HepG2 (cell line): ENCODE measurements at regions not wholly inside any gene's neighbourhood (a gene's known extent, or its start where the extent isn't known, plus 50 kb on each side); places are given as distances from the start of the nearest gene placed in this dataset.

Experiments
- ATAC-seq: fragments of 200-7000 bp; cut with Tn5 transposase; 3 replicates; pipeline ENCODE4 v1.9.1; 2020; ENCODE audit warnings: mild to moderate bottlenecking, moderate library complexity
- BruUV-seq: library from RNA; stranded (reverse); fragments of 400-500 nt; replicated peaks from 2 replicates; lab custom pipeline; 2021; lab: Mats Ljungman, UMichigan
- CTCF ChIA-PET: fragments of 300-600 bp; formaldehyde crosslinking; extraction: SDS; loops from one replicate; lab custom pipeline; 2021; ENCODE audit warnings: low total read pairs, inconsistent platforms, low intra/inter-chr PET ratio; lab: Yijun Ruan, JAX
- POLR2A ChIA-PET: fragments of 350-600 bp; sonication (Branson Sonifier 250); formaldehyde crosslinking; loops from one replicate; lab custom pipeline; 2020; ENCODE audit warnings: antibody characterized with exemption, inconsistent platforms; lab: Yijun Ruan, JAX
- DNase-seq: peaks from one replicate; pipeline ENCODE4 v3.0.0-alpha.2; 2015; ENCODE audit warnings: low spot score
- FAIRE-seq: peaks from 3 replicates; lab custom pipeline; 2011; peaks lifted over from hg19 to GRCh38; lab: Jason Lieb, UNC
- H2AFZ ChIP-seq: one replicate; pipeline ENCODE4 v1.6.1; 2011; ENCODE audit warnings: low read length, inconsistent platforms
- H3K27ac ChIP-seq: fragments of 300-600 bp; 3 replicates; pipeline ENCODE4 v1.8.0; 2011; ENCODE audit warnings: mixed run types, mild to moderate bottlenecking, mixed read lengths, low read length, inconsistent platforms; ENCODE audit not compliant: insufficient read depth; ENCODE audit errors: extremely low read length
- H3K27me3 ChIP-seq, 2 experiments: fragments of 200-600 bp in 1 of 2; 2 replicates in 1 of 2; 3 replicates in 1 of 2; pipeline versions ENCODE4 v1.6.0 to v1.8.0; 2011; ENCODE audit warnings: low read length in 2 of 2, mild to moderate bottlenecking in 2 of 2, moderate library complexity in 2 of 2, inconsistent platforms in 1 of 2; ENCODE audit not compliant: insufficient read depth in 2 of 2, control insufficient read depth in 1 of 2
- H3K36me3 ChIP-seq, 2 experiments: fragments of 200-600 bp in 1 of 2; replicated peaks in 1 of 2; 2 replicates in 1 of 2; 3 replicates in 1 of 2; pipeline versions ENCODE4 v1.5.1 to v1.8.0; 2011; ENCODE audit warnings: low read length in 2 of 2, inconsistent platforms in 1 of 2; ENCODE audit not compliant: insufficient read depth in 2 of 2, control insufficient read depth in 1 of 2
- H3K4me1 ChIP-seq: 2 replicates; pipeline ENCODE4 v1.5.1; 2012; ENCODE audit warnings: low read length, inconsistent platforms; ENCODE audit not compliant: insufficient read depth
- H3K4me2 ChIP-seq: 2 replicates; pipeline ENCODE4 v1.6.0; 2011; ENCODE audit warnings: low read depth, low read length, inconsistent platforms
- H3K4me3 ChIP-seq, 3 experiments: fragments of 200-600 bp in 1 of 3; sonication (generic), shearing (Covaris generic) in 1 of 3; replicated peaks in 1 of 3; 2 replicates each; pipeline ENCODE4 v1.5.1; 2011 to 2016; ENCODE audit warnings: low read length in 3 of 3, inconsistent platforms in 2 of 3, low read depth in 2 of 3, mild to moderate bottlenecking in 2 of 3, control low read depth in 1 of 3, mixed read lengths in 1 of 3; ENCODE audit not compliant: insufficient read depth in 1 of 3
- H3K79me2 ChIP-seq: one replicate; pipeline ENCODE4 v1.6.1; 2011; ENCODE audit warnings: low read length, inconsistent platforms; ENCODE audit not compliant: insufficient read depth
- H3K9ac ChIP-seq: 2 replicates; pipeline ENCODE4 v1.6.0; 2011; ENCODE audit warnings: mild to moderate bottlenecking, low read depth, low read length, inconsistent platforms; ENCODE audit not compliant: insufficient read depth
- H3K9me3 ChIP-seq: 2 replicates; pipeline ENCODE4 v1.5.1; 2012; ENCODE audit warnings: mild to moderate bottlenecking, low read length
- H4K20me1 ChIP-seq: 2 replicates; pipeline ENCODE4 v1.6.0; 2011; ENCODE audit warnings: inconsistent platforms, mild to moderate bottlenecking, low read length, moderate library complexity; ENCODE audit not compliant: insufficient read depth
- FOSL1 ChIP-seq: sonication (generic); formaldehyde crosslinking; IDR thresholded peaks from 2 replicates; pipeline ENCODE4 v1.9.0; 2021; ENCODE audit warnings: missing genetic modification reagents, borderline replicate concordance
- RCOR2 ChIP-seq: IDR thresholded peaks from 2 replicates; pipeline ENCODE4 v1.6.1; 2016; ENCODE audit warnings: missing biosample characterization, missing genetic modification reagents
- TCF7L2 ChIP-seq: IDR thresholded peaks from 2 replicates; pipeline ENCODE4 v1.6.1; 2011; ENCODE audit warnings: mild to moderate bottlenecking, low read depth, low read length, moderate library complexity
- ZNF441 ChIP-seq: sonication (generic); formaldehyde crosslinking; IDR thresholded peaks from 2 replicates; pipeline ENCODE4 v1.7.0; 2021; ENCODE audit warnings: missing genetic modification reagents, borderline replicate concordance
- WGBS: methylation state at CpG from one replicate; pipeline ENCODE4 v1.1.6; 2017; ENCODE audit warnings: low lambda C conversion rate; 5-methylcytosine and 5-hydroxymethylcytosine counted together
- in situ Hi-C: cut with HindIII; loops from 2 replicates; pipeline ENCODE4 v1.10.0; 2017; ENCODE audit warnings: low pct_unique_long_range_greater_than_20kb; ENCODE audit not compliant: extremely low pct_ligation_motif_present
- intact Hi-C: fragments of 100-400 bp; cut with micrococcal nuclease; formaldehyde crosslinking; loops from one replicate; pipeline ENCODE4 v1.10.0; 2022; ENCODE audit not compliant: unreplicated experiment
- TF ChIP-seq, protein P1 (sequence below): sonication (generic); formaldehyde crosslinking; IDR thresholded peaks from 2 replicates; pipeline ENCODE4 v1.5.0; 2020; ENCODE audit warnings: mild to moderate bottlenecking, missing genetic modification reagents
- TF ChIP-seq, protein P2 (sequence below): sonication (generic); formaldehyde crosslinking; IDR thresholded peaks from 2 replicates; pipeline ENCODE4 v1.4.0; 2020; ENCODE audit warnings: missing genetic modification reagents, borderline replicate concordance
- TF ChIP-seq, protein P3 (sequence below): sonication (generic); formaldehyde crosslinking; IDR thresholded peaks from 2 replicates; pipeline ENCODE4 v1.5.0; 2020; ENCODE audit warnings: mild to moderate bottlenecking, low read depth, missing genetic modification reagents, borderline replicate concordance

GRCh38 chr2:237177052-237177451, 91.4 kb downstream of the COPS8 start:
- 3% methylated on average over 1 of the region's 1 CpG for WGBS
- Histone ChIP-seq H3K27me3 (peaks cover 1 to 25% of the 10 kb centered on the region in 2 experiments; a peak in 2 of 5 replicates), H2AFZ (no peak overlapping the region), H3K4me1 (no peaks in the 10 kb centered on the region), H4K20me1 (no peaks in the 10 kb centered on the region), H3K27ac (no peak overlapping the region), H3K36me3 (no peaks in the 10 kb centered on the region), H3K9me3 (no peaks in the 10 kb centered on the region), H3K4me3 (no peak overlapping the region), H3K79me2 (no peaks in the 10 kb centered on the region), H3K4me2 (no peak overlapping the region), H3K9ac (no peak overlapping the region)
- POLR2A ChIA-PET, result no interaction called here
- DNase-seq, result no peak
- TF ChIP-seq, protein P1, sequence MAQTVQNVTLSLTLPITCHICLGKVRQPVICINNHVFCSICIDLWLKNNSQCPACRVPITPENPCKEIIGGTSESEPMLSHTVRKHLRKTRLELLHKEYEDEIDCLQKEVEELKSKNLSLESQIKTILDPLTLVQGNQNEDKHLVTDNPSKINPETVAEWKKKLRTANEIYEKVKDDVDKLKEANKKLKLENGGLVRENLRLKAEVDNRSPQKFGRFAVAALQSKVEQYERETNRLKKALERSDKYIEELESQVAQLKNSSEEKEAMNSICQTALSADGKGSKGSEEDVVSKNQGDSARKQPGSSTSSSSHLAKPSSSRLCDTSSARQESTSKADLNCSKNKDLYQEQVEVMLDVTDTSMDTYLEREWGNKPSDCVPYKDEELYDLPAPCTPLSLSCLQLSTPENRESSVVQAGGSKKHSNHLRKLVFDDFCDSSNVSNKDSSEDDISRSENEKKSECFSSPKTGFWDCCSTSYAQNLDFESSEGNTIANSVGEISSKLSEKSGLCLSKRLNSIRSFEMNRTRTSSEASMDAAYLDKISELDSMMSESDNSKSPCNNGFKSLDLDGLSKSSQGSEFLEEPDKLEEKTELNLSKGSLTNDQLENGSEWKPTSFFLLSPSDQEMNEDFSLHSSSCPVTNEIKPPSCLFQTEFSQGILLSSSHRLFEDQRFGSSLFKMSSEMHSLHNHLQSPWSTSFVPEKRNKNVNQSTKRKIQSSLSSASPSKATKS (CRISPR knock-in tag), result no peak
- TF ChIP-seq FOSL1 (CRISPR knock-in tag) (no peak), RCOR2 (CRISPR knock-in tag) (no peak), ZNF441 (CRISPR knock-in tag) (no peak), TCF7L2 (no peak)
- TF ChIP-seq, protein P2, sequence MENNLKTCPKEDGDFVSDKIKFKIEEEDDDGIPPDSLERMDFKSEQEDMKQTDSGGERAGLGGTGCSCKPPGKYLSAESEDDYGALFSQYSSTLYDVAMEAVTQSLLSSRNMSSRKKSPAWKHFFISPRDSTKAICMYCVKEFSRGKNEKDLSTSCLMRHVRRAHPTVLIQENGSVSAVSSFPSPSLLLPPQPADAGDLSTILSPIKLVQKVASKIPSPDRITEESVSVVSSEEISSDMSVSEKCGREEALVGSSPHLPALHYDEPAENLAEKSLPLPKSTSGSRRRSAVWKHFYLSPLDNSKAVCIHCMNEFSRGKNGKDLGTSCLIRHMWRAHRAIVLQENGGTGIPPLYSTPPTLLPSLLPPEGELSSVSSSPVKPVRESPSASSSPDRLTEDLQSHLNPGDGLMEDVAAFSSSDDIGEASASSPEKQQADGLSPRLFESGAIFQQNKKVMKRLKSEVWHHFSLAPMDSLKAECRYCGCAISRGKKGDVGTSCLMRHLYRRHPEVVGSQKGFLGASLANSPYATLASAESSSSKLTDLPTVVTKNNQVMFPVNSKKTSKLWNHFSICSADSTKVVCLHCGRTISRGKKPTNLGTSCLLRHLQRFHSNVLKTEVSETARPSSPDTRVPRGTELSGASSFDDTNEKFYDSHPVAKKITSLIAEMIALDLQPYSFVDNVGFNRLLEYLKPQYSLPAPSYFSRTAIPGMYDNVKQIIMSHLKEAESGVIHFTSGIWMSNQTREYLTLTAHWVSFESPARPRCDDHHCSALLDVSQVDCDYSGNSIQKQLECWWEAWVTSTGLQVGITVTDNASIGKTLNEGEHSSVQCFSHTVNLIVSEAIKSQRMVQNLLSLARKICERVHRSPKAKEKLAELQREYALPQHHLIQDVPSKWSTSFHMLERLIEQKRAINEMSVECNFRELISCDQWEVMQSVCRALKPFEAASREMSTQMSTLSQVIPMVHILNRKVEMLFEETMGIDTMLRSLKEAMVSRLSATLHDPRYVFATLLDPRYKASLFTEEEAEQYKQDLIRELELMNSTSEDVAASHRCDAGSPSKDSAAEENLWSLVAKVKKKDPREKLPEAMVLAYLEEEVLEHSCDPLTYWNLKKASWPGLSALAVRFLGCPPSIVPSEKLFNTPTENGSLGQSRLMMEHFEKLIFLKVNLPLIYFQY, result no peak
- TF ChIP-seq, protein P3, sequence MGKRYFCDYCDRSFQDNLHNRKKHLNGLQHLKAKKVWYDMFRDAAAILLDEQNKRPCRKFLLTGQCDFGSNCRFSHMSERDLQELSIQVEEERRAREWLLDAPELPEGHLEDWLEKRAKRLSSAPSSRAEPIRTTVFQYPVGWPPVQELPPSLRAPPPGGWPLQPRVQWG (CRISPR knock-in tag), result no peak
- no peak for ATAC-seq
- in situ Hi-C loops (no loop called here), intact Hi-C loops (no loop called here)
- FAIRE-seq, result no peak
- BruUV-seq, result no TSS peak
- CTCF ChIA-PET, result no interaction called here
